Stromal cell of bone marrow (primary cell): ENCODE measurements at regions not wholly inside any gene's neighbourhood (a gene's known extent, or its start where the extent isn't known, plus 50 kb on each side); places are given as distances from the start of the nearest gene placed in this dataset.
"Not testable (repeated sequence)": the region's sequence is repeated elsewhere in the genome, so short reads cannot be mapped to it uniquely, and the experiment has no call there.

Experiments
- DNase-seq: peaks from one replicate; pipeline ENCODE4 v3.0.0-alpha.2; 2012; ENCODE audit warnings: low read depth

GRCh38 chr7:152541892-152542291 lies 106.1 kb upstream of the KMT2C start:
- DNase-seq = no peak

GRCh38 chr7:152539190-152539495 lies 103.3 kb upstream of the KMT2C start:
- not testable (repeated sequence) for DNase-seq

- not testable (repeated sequence) for DNase-seq
Measured at GRCh38 chr7:152538346-152539189, 102.8 kb upstream of the KMT2C start.

- DNase-seq = no peak
Measured at GRCh38 chr7:152537639-152538038, 101.8 kb upstream of the KMT2C start.

GRCh38 chr7:152528612-152529011 lies 92.8 kb upstream of the KMT2C start:
- DNase-seq = no peak

- DNase-seq = no peak
Measured at GRCh38 chr7:152527610-152528032, 91.8 kb upstream of the KMT2C start.

GRCh38 chr7:152523916-152524315 lies 88.1 kb upstream of the KMT2C start:
- DNase-seq = no peak

GRCh38 chr7:152522571-152523067 lies 86.8 kb upstream of the KMT2C start:
- DNase-seq = no peak

- no peak for DNase-seq
Measured at GRCh38 chr7:152521420-152522337, 85.9 kb upstream of the KMT2C start.

- DNase-seq = no peak
Measured at GRCh38 chr7:152520861-152521302, 85.1 kb upstream of the KMT2C start.

GRCh38 chr7:152519290-152519689 lies 83.5 kb upstream of the KMT2C start:
- no peak for DNase-seq

GRCh38 chr7:152516216-152516615 lies 80.4 kb upstream of the KMT2C start:
- no peak for DNase-seq

GRCh38 chr7:152515266-152515950 lies 79.6 kb upstream of the KMT2C start:
- not testable (repeated sequence) for DNase-seq

GRCh38 chr7:152514771-152515105 lies 78.9 kb upstream of the KMT2C start:
- no peak for DNase-seq

GRCh38 chr7:152513861-152514770 lies 78.3 kb upstream of the KMT2C start:
- no peak for DNase-seq

GRCh38 chr7:152512706-152513105 lies 76.9 kb upstream of the KMT2C start:
- DNase-seq = no peak

GRCh38 chr7:152511736-152512135 lies 75.9 kb upstream of the KMT2C start:
- no peak for DNase-seq

GRCh38 chr7:152508701-152509100 lies 72.9 kb upstream of the KMT2C start:
- no peak for DNase-seq

GRCh38 chr7:152505606-152506005 lies 69.8 kb upstream of the KMT2C start:
- no peak for DNase-seq

GRCh38 chr7:152504816-152505215 lies 69.0 kb upstream of the KMT2C start:
- DNase-seq = no peak

GRCh38 chr7:152504367-152504766 lies 68.6 kb upstream of the KMT2C start:
- DNase-seq = no peak
